GM19240 (cell line): ENCODE measurements at regions not wholly inside any gene's neighbourhood (a gene's known extent, or its start where the extent isn't known, plus 50 kb on each side); places are given as distances from the start of the nearest gene placed in this dataset.
"Not testable (repeated sequence)": the region's sequence is repeated elsewhere in the genome, so short reads cannot be mapped to it uniquely, and the experiment has no call there.

Source experiments
- DNase-seq: peaks from one replicate; pipeline ENCODE4 v3.0.0; 2011; ENCODE audit warnings: low spot score; ENCODE audit not compliant: insufficient read length

GRCh38 chr3:87615506-87615905 is 339.1 kb upstream of the POU1F1 start:
- no peak for DNase-seq

- DNase-seq, result no peak
These were observed 338.6 kb upstream of the POU1F1 start for GRCh38 chr3:87614998-87615397.

DNA sequence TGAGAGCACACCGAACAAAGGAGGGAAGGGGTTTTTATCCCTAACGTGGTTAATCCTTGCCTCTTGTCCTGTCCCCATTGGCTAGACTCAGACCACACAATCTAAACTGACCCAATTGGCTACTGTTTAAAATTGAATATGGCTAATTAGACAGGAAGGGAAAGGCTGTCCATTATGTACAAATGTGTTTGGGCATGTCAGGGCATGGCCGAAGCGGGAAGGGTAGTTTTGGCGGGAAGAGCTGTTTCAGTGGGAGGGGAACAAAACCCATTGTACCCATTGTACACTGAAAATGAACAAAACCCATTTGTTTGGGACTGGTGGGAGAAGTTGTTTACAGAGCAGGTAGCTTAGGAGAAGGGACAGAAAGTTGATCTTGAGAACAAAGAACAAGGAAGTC is 330.9 kb upstream of the POU1F1 start:
- no peak for DNase-seq

- no peak for DNase-seq
These were observed 319.4 kb upstream of the POU1F1 start for GRCh38 chr3:87595798-87596197.

- DNase-seq, result no peak
These were observed 304.9 kb upstream of the POU1F1 start for GRCh38 chr3:87581240-87581639.

DNA sequence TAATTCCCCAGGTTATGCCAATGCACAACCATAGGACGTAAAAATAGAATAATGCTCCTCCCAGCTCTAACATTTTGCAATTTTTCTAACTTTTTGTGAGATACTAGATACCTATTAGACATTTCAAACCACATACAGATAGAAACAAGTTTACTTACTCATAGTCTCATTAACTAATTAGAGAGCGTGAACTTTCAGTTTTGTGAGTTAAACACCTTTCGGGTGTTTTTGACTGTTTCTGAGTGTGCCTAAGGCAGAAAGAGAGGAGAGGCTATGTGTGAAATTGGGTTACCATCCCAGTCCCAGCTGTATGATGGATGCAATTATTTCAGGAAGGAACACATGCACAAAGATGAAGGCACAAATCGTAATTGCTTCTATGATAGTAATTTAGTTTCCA is 300.4 kb upstream of the POU1F1 start:
- no peak for DNase-seq

DNA sequence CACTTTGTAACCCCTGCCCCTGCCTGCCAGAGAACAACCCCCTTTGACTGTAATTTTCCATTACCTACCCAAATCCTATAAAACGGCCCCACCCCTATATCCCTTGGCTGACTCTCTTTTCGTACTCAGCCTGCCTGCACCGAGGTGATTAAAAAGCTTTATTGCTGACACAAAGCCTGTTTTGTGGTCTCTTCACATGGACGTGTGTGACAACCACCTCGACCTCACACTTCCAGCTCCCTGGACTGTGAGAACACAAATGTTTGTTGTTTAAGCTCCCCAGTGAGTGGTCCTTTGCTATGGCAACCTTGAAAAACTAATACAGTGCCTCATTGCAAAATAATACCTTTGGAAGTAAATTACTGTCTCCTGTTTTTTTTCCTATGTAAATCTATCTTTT is 299.2 kb upstream of the POU1F1 start:
- no peak for DNase-seq

GRCh38 chr3:87568331-87568730 is 291.9 kb upstream of the POU1F1 start:
- no peak for DNase-seq

DNA sequence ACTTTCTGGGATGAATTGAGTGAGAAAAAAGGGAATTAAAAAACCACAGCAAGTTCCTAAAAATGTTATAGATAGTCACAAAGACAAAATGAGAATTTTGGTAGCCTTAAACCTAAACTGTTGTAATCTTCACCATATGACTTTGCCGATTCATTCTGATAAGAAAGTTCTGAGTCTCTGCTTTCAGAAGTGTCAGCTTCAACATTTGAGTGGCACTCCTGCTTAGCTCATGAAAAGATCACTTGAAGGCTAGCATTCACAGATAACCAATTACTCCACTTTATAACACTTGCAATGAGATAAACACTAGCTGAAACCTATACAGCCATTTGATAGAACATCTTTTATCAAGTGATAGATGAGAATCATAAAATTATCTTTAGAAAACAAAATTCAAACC is 288.1 kb upstream of the POU1F1 start:
- DNase-seq, result no peak

DNA sequence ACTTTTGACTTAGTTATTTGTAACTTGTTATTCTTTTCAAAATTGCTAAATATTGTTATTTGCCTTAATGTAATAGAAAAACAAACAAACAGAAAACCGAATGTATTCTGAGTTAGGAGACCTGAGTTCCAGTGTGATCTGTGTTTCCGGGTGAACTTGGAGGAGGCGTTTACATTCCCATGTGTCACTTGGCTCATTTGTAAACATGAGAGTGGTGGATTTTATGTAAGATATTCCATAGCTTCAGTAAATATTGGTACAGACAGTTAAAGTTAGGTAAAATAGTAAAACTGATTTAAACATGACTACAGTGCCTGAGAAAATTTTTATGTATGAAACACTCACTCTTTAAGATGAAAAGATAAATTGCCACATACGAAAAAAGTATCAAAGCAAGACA is 287.3 kb upstream of the POU1F1 start:
- DNase-seq, result no peak

- DNase-seq, result no peak
These were observed 282.1 kb upstream of the POU1F1 start for GRCh38 chr3:87558492-87558891.

DNA sequence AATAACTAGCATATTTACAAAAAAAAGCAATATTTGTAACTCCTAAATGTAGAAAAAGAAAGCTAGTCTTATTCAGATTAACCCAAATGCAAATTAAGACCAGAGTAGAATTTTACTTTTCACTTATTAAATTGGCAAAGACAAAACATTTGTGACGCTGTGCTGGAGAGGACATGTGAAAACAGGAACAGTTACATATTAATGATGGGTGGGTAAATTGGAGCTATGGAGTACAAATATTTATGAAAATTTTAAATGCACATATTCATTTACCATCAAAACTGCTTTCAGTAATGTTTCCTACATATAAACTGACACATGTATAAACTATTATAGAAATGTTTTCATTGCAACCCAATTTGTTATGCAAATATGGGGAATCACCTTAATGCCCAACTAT is 278.9 kb upstream of the POU1F1 start:
- DNase-seq, result no peak

DNA sequence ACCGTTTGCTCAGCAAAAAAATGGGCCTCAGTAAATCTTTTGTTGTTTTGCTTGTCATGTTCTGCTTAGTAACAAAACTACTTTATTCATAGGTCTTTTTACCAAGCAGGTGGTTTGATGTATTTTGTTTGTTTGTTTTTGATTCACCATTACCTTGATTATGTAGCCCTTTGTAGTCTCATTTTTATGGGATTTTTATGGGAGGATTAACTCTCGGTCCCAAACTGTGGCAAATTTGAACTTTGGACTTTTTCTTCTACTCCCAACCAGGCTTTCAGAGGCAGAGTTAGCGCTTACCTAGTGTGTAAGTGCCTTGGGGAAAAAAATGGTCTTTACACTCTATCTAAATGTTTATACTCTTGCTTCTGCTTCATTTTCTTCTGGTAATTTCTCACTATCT is 276.7 kb upstream of the POU1F1 start:
- DNase-seq, result no peak

DNA sequence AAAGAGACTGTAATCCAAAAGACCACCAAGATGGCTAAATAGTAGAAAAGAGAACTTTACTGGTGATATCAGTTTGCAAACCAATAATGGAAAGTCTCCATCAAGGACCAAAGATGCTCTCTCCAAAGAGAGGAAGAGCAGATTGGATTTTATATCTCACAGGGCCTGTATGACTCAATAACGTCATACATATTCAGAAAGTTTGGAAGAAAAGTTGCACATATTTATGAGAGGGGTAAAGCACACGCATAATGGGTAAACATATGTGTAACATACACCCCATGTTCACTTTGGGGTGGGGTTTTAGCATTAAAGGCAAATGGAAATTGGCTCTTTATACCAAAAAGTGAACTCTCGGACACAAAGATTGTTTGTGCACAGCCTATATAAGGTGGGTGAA is 274.5 kb upstream of the POU1F1 start:
- DNase-seq, result no peak

- DNase-seq, result no peak
These were observed 272.8 kb upstream of the POU1F1 start for GRCh38 chr3:87549208-87549607.

- no peak for DNase-seq
These were observed 271.9 kb upstream of the POU1F1 start for GRCh38 chr3:87548271-87548670.

GRCh38 chr3:87546216-87546615 is 269.8 kb upstream of the POU1F1 start:
- DNase-seq, result no peak

DNA sequence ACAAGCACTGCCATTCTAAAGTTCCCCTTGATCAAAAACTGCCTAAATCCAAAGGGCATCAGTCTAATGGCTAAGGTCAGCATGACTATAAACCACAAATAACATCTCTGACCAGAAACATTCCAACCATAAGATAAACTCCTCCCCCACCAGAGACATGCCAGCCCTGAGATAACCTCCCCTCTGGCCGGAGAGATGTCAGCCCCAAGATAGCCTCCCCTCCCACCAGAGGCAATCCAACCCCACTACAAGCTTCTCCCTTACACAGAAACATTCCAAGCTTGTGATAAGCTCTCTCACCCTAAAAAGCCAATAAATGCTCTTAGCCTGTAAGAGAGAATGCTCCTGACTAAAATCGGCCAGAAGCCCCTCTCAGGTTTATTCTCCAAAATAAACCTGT is 267.0 kb upstream of the POU1F1 start:
- DNase-seq, result not testable (repeated sequence)

DNA sequence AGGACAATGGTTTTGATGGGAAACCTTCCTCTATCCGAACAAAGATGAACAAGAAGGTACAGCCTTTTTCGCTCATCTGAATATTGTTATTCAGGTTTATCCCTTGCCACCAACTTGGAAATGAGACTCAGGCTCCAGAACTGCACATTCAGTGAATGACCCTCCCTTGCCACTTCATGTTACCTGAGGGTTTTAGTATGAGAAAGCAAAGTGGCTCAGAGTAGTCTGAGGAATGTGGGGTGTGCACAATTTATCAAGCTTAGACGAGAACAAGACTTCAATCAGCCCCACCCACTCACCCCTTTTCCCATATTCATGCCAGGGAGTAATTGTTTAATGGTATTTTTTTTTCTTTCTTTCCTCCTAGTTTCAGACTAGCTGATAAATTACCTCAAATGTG is 265.3 kb upstream of the POU1F1 start:
- DNase-seq, result no peak

DNA sequence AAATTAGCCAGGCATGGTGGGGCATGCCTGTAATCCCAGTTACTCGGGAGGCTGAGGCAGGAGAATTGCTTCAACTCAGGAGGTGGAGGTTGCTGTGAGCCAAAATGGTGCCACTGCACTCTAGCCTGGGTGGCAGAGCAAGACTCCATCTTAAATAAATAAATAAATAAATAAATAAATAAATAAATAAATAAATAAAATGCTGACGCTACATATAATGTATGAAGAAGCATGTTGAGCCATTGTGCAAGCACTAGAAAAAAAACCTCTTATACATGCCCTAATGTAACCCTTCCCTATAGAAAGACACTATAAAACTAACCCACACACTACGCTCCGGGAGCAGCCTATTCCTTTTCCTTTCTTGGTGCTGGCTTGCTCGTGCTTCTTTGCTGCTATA is 262.3 kb upstream of the POU1F1 start:
- not testable (repeated sequence) for DNase-seq

GRCh38 chr3:87509401-87509800 is 233.0 kb upstream of the POU1F1 start:
- no peak for DNase-seq

- no peak for DNase-seq
These were observed 232.5 kb upstream of the POU1F1 start for GRCh38 chr3:87508921-87509320.

DNA sequence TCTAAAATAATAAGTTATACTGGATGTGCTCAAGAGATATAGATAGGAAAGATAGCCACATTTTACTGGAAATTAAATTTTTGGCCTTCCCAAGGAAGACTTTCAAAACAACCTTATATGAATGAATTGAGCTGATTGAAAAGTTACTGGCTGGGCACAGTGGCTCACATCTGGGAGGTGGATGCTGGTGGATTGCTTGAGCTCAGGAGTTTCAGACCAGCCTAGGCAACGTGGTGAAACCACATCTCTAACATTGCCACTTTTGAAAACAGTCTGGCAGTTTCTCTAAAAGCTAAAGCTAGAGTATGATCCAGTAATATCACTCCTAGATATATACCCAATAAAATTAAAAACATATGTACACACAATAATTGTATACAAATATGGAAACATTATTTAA is 231.4 kb upstream of the POU1F1 start:
- no peak for DNase-seq

DNA sequence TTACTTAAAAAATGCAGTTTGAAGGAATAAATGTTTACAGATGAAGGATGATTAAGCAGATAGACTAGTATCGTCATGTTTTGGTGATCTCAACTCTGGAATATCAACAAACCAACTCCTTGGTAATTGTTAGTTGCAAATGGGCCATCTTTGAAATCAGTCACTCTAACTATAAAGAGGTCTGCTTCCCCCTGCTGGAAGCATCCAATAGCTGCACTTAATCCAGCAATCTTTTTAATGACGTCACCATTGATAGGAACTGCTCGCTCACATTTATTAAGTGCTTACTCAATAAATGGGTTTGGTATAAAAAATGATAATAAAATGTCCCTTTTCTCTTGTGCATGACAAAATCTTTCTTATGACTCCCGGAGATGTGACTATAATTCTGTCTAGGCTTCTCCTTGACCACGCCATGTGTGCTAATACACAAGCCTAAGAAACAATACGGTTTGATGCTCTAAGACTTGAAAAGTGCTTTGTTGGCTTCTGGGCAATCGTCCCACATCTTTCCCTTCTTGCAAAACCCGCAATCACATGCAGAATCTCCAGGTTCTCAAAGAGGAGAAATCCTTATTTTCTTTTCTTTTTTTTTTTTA is 227.6 kb upstream of the POU1F1 start:
- no peak for DNase-seq
